A549 (cell line): ENCODE measurements at regions not wholly inside any gene's neighbourhood (a gene's known extent, or its start where the extent isn't known, plus 50 kb on each side); places are given as distances from the start of the nearest gene placed in this dataset.

Experiments
- CHD4 ChIP-seq: fragments of 200-600 bp; sonication (generic); IDR thresholded peaks from 2 replicates; pipeline ENCODE4 v1.6.1; 2016; ENCODE audit warnings: antibody characterized with exemption, mild to moderate bottlenecking, borderline replicate concordance
- POLR2A ChIP-seq: IDR thresholded peaks from 2 replicates; pipeline ENCODE4 v1.6.1; 2012; ENCODE audit warnings: mild to moderate bottlenecking, low read length
- RFX5 ChIP-seq: fragments of 450-650 bp; IDR thresholded peaks from 2 replicates; pipeline ENCODE4 v1.7.1; 2014; ENCODE audit warnings: antibody characterized with exemption, mild to moderate bottlenecking, moderate library complexity
- SREBF2 ChIP-seq: fragments of 450-650 bp; IDR thresholded peaks from 2 replicates; pipeline ENCODE4 v1.6.1; 2014; ENCODE audit warnings: mild to moderate bottlenecking, moderate library complexity
- TF ChIP-seq, protein P1 (sequence below): fragments of >200 bp; sonication (Bioruptor Twin); formaldehyde crosslinking; IDR thresholded peaks from 3 replicates; pipeline ENCODE4 v1.5.1; 2016
- TF ChIP-seq, protein P2 (sequence below): IDR thresholded peaks from 2 replicates; pipeline ENCODE4 v1.6.1; 2012
- TF ChIP-seq, protein P3 (sequence below): fragments of 450-650 bp; IDR thresholded peaks from 2 replicates; pipeline ENCODE4 v1.6.1; 2014; ENCODE audit warnings: antibody characterized with exemption

DNA sequence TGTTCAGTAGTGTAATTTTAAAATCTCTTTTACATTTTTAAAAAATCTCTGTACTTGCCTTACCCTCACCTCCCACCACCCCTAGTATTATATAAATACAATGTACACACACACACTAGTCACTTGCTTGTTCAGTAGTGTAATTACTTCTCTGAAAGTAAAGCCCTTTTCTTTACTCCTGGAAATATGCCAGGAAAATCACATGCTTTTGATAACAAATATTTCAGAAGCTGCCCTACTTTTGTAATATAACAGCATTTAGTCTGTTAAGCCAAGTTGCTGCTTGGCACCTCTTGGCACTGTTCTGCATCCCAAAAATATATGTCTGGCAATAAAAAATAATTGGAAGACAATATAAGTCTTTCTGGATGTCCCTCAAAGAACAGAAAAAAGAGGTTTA, 172.8 kb upstream of the APOOL start:
- TF ChIP-seq, protein P1, sequence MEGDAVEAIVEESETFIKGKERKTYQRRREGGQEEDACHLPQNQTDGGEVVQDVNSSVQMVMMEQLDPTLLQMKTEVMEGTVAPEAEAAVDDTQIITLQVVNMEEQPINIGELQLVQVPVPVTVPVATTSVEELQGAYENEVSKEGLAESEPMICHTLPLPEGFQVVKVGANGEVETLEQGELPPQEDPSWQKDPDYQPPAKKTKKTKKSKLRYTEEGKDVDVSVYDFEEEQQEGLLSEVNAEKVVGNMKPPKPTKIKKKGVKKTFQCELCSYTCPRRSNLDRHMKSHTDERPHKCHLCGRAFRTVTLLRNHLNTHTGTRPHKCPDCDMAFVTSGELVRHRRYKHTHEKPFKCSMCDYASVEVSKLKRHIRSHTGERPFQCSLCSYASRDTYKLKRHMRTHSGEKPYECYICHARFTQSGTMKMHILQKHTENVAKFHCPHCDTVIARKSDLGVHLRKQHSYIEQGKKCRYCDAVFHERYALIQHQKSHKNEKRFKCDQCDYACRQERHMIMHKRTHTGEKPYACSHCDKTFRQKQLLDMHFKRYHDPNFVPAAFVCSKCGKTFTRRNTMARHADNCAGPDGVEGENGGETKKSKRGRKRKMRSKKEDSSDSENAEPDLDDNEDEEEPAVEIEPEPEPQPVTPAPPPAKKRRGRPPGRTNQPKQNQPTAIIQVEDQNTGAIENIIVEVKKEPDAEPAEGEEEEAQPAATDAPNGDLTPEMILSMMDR = no peak
- TF ChIP-seq SREBF2 (no peak), RFX5 (no peak), POLR2A (no peak), CHD4 (no peak)
- TF ChIP-seq, protein P2, sequence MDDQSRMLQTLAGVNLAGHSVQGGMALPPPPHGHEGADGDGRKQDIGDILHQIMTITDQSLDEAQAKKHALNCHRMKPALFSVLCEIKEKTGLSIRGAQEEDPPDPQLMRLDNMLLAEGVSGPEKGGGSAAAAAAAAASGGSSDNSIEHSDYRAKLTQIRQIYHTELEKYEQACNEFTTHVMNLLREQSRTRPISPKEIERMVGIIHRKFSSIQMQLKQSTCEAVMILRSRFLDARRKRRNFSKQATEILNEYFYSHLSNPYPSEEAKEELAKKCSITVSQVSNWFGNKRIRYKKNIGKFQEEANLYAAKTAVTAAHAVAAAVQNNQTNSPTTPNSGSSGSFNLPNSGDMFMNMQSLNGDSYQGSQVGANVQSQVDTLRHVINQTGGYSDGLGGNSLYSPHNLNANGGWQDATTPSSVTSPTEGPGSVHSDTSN = no peak
- TF ChIP-seq, protein P3, sequence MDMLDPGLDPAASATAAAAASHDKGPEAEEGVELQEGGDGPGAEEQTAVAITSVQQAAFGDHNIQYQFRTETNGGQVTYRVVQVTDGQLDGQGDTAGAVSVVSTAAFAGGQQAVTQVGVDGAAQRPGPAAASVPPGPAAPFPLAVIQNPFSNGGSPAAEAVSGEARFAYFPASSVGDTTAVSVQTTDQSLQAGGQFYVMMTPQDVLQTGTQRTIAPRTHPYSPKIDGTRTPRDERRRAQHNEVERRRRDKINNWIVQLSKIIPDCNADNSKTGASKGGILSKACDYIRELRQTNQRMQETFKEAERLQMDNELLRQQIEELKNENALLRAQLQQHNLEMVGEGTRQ = no peak
